GM18517 (cell line): ENCODE measurements at regions not wholly inside any gene's neighbourhood (a gene's known extent, or its start where the extent isn't known, plus 50 kb on each side); places are given as distances from the start of the nearest gene placed in this dataset.

Source experiments
- ATAC-seq: cut with Tn5 transposase; IDR thresholded peaks from one replicate; pipeline ENCODE4 v1.9.1; 2021; ENCODE audit warnings: mild to moderate bottlenecking, moderate library complexity; ENCODE audit not compliant: unreplicated experiment

DNA sequence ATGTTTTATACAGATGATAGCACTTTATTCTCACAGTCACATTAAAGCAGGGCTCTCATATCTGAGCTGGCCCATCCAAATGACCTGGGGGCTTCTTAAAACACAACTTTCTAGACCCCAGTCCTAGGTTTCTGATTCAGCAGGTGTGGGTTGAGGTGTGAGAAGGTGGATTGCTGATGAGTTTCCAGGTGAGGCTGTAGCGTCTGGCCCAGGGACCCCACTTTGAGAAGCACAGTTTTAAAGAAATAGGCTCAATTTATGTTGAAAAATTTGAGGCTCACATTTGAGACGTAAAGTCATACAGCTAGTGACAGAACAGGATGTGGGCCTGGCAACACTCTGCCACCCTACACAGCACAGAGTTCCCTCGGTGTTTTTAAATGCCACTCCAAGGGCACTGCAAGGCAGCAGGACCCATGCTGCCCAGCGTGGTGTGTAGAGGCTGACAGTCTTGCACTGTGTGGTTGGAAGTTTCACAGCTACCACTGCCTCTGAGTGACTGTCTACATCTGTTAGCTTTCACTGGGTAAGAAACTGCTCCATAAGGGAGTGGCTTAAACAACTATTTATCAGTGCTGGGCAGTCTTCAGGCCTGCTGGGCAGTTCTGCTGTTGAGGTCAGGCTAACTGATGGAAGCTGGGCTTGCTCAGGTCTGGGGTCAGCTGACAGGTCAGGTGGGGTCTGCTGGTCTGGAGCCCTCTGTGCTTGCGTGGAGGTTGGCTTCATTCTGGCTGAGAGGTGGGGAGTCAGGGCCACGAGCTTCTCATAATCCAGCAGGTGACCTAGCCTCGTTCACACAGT lies 319.7 kb downstream of the CXCL12 start:
- no peak for ATAC-seq

DNA sequence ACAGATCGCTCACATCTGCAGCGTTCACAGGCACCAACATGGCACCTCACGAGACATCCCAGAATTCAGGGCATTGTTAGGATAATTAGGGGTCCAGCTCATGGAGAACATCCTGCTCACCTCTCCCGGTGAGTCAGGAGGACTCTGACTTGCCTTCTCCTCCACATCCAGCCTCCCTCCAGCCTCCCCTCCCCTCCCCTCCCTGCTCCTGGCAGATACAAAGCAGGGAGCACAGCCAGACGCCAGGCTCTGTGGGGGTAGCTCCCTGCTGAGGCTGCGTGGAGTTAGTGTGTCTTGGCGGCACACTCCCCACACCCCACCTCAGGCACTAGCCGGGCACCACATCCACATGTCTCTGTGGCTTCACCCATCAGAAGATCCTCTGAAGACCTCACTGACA lies 320.6 kb downstream of the CXCL12 start:
- ATAC-seq = no peak

DNA sequence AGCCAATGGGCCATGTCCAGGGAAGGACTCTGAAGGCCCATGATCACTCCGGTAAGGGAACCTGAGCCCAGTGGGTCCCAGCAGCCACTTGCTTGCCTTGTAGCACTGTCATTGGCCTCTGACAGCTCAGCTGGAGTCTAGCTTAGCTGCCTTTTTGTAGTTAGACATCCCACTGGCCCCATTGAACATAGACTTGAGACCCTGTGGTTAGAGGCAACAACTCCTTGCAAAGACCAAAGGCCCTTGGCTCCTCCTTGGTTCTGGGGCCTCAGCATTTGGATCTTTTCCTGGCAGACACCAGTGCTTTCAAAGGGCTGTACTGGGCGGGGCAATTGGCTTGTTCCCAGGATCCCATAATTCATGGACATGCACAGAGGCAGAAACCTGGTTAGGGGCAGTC lies 321.2 kb downstream of the CXCL12 start:
- ATAC-seq = no peak

DNA sequence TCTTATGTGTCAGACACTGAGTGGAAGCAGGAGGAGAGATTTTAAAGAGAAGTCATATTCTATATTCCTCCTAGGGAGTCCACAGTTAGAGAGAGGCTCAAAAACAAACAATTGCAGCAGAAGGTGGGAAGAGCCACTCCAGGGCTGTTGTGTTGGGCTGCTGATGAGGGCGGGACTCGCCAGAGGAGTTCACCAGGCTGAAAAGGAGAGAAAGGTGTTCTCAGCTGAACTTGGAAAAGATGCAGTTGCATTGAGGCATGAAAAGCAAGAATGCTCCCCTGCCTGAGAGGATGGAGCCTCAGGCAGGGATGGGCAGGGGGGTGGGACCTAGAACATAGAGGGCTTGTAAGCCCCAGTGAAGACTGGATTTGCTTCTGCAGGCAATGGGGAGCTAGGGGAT lies 324.2 kb downstream of the CXCL12 start:
- no peak for ATAC-seq

DNA sequence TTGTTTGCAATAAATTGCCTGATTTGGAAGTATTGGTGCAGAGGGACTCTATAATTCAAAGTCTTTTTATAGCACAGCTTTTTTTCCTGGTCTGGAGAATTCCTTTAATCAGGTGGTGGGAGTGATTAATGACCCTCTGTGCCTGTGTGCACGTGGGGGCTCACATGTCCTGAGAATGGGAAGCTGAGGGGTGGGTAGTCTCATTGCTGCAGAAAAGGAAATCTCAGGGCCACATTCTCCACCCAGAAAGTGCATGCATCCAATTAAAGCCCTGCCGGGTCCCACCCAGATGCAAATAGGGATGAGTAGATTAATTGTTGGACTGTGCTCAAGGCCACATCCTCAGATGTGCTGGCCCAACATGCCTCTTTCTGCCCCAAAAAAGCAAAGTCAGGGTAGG lies 324.7 kb downstream of the CXCL12 start:
- ATAC-seq = no peak

DNA sequence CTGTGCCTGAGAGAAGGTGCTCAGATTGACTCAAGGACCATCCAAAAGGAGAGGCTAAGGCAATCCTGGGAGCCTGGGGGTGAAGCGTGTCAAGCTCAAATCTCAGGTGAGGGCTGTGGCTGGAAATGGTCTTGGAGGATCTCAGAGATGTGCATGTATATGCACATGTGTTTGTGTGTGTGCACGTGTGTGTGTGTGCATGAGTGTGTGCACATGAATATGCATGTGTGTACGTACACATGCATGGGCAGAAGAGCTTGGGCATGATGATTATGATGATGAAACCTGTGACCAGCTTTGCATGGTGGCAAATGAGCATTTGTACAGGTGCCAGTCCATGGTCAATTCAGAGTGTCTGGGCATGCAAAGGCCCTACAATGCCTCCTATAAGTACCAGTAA lies 326.6 kb downstream of the CXCL12 start:
- no peak for ATAC-seq

DNA sequence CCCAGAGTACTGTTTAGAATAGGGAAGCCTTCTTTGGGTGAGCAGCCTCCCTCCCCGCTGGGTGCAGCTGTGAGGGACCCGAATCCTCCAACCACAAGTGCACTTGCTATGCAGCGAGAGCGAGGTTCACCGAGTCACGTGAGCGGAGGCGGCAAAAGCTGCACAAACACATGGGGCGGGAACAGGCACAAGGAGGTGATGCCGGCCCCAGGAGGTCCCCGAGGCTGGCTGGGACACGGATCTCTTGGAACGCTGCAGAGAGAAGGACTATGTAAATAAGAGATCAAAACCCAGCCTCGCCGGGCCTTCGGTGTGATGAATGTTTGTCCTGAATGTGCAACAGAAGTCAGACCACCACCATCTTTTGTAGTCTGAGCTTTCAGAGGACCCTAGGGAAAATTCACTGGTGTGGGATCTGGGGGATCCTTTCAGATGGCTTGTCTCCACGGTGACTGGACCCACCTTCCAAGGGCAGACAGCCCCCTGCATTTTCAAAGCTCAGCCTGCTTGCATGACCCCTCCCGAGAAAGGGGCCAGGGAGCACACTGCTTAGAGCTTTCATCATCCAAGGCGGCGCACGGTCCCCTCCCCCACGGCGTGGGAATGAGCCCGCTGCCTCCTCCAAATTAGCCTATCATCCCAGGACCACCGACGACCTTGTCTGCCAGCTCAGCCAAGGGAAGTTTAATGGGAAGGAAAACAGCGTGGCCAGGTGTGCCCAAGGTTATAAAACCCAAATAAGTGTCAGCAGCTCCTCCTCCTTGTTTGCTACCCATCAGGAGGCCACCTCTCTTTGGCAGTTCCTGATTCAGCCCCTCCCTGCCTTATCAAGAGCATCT lies 327.7 kb downstream of the CXCL12 start:
- no peak for ATAC-seq

DNA sequence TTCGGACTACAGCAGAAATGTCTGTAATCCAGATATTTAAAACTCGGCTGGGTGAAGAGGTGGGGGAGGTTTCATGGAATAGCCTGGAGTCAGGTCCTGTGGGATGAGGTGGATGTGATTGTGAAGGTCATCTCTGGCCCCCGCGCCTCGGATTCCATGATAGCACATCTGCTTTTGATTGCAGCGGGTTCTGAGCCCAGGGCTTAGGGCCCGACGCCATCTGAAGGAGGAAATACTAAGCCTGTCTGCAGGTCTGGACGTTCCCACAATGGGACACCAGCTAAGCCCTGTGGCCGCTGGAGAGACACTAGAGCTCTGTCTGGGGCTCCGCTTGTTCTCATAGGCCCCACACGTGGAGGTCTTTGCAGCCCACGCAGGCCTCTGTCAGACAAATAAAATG lies 328.7 kb downstream of the CXCL12 start:
- no peak for ATAC-seq

DNA sequence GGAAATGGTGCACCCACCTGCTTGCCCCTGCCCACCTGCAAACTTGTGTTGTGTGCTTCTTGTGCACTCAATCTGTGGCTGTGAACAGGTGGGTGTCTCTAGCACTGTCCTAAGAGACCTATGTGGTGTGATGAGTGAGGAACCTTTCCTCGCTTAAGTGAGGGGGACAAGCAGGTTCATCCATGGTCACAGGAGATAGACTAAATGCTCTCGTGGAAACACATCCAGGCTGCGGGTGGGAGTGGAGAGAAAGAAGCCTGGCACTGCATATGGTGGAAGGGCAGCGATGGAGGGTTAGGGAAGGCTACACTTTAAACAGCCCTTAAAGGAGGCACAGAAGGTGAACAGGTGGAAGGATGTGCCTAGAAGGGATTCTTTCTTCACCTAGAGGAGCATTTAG lies 330.9 kb downstream of the CXCL12 start:
- ATAC-seq = no peak

DNA sequence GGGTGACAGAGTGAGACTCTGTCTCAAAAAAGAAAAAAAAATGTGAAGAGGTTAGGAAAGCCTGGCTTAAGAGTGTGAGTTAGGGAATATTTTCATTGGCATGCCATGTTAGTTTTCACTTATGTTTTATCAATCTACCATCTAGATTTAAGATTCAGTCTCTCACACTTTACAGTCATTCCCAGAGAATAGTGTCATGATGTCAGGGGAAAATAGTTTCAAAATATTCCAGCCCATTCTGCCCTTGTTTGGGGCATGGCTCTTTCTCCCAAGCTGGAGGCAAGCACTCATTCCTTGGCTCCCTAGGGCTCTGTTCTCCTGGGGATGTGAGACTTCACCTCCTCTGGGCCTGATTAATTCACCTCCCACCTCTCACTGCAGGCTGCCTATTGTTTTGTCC lies 331.5 kb downstream of the CXCL12 start:
- no peak for ATAC-seq

DNA sequence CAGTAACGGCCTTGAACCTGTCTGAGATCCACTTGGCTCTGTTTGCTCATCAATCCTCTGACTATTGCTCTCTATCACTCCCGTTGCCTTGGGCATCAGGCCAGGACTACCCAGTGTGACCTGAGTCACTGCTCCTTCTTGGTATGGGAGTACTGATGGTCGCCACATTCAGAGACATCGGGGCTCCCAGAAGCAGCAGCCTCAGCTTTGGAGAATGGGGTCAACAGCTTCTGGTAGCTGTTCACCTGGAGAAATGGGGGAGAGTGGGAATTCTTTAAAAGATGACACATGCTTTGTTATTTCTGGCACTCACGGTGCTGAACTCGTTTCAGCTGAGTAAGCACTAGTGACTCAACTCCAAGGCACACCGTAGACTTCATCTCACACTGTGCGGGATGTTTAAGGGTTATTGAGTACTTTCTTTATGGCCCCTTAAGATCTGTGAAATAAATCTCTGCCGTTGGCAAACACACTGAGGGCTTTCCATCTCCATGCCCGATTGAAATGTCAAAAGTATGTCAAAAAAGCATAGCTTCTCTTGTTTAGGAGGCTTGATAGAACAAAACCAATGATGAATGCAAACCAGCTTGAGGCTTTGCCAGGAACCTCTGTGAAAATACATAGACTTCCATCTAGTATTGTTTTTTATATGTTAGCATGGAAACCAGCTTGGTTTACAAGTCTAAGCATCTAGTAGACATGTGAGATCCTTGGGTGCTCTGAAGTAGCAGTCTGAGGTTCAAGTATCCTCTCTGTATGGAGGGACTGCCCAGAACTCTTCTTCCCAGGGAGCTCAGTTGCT lies 333.1 kb downstream of the CXCL12 start:
- no peak for ATAC-seq

DNA sequence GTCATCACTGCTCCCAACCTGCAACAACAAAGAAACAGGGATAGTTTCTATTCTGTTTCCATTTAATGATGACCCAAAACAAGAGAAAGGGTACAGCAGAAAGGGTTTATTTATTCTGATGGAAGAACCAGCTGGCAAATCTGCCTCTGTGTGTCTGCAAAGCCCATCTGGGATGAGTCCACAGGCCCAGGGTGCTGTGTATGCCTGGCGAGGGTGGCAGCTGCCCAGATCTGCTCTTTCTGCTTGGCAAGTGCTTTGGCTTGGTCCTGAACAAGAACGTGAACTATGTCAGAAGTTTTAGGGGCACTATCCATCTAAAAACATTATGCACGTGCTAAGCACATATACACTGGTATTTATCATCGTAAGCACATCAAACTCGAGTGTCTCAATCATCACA lies 333.8 kb downstream of the CXCL12 start:
- no peak for ATAC-seq

DNA sequence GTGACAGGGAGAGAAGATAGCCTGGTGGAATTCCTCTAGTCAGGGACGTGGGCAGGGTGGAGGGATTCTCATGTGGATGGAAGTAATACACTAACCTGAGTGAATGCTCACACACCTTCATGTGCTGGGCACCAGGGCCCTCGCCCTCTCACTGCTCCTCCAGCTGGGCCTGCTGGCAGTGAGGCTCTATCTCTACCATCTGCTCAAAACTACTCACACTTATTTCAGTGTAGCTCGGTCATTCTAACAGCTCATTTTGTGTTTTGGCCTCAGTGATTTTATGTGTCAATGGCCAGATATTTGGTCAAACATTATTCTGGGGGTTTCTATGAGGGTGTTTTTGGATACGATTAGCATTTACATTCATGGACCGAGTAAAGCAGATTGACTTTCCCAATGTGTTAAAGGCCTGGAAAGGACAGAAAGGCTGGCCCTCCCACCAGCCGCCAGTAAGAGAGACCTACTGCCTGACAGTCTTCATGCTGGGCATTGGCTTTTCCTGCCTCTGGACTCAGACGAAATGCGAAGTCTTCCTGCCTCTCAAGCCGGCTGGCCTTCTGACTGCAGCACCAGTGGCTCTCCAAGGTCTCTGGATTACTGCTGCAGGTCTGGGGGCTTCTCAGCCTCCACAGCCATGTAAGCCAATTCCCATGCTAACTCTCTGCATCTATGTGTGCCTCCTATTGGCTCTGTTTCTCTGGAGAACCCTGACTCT lies 335.4 kb downstream of the CXCL12 start:
- no peak for ATAC-seq

DNA sequence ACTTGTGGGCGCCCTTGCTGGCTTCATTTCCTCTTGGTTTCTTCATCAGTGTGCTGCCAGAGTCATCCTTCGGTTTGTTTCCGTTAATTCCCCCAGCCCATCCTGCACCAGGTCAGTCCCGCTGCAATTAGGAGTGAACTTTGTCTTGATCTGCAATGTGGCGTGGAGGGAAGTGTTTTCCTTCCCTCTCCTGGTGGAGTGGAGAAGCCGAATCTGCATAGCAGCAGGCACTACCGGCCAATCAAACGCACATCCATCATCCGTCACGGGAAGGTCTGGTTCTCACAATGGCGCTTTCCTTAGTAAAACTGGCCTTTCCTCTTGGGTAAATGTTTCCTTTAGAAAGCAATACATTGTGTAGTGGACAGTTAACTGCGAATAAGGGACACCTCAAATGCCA lies 337.5 kb downstream of the CXCL12 start:
- ATAC-seq = no peak

DNA sequence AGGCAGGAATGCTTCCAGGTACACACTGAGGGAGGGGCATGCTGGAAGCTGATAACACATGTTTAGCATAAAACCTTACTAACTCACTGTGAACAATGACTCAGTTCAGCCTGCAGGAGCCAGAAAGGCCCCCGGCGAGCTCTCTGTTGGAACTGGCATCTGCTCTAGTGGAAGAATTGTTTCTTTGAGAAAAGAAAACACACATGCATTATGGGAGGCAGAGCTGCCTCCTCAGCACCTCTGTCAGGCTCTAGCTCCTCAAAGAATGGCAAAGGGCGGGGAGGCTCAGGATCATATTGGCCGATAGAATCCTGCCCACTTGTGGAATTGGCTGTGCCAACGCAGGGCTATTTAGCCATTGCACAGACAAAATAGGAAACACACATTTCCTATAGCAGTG lies 338.3 kb downstream of the CXCL12 start:
- no peak for ATAC-seq

DNA sequence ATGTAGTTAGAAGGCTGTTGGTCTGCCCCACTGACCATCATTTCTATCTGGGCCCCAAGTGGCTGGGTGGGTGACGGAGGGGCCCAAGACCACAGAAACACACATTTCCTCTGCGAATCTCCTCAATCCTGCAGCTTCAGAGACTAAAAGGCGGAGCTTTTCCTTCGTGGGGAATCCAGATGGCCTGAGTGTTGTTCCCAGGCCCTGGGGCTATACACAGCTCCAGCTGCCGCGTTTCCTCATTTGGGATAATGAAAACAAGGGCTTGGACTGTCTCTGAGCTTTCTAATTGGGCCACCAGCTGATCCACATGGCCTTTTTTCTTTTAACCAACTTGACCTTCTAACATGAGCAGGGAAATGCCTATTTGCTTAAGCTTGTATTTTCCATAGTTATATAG lies 339.9 kb downstream of the CXCL12 start:
- ATAC-seq = no peak

DNA sequence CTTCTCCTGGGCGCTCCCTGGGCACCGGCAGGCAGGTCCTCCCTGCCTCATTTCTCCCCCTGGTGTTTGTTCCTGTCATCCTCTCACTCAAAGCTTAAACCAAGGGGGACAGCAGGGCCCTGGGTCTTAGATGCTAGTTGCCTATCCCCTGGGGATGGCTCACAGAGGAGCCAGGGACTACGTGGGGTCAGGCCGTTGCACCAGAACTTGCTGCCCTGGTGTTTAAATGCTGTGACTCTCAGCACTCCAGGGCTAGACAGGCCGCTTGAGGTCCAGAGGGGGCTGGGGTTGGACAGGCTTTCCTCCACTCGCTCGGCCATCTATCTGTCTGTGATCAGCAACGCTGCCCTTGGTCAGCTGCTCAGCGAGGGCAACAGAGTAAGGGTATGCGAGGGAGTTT lies 340.3 kb downstream of the CXCL12 start:
- ATAC-seq = no peak

DNA sequence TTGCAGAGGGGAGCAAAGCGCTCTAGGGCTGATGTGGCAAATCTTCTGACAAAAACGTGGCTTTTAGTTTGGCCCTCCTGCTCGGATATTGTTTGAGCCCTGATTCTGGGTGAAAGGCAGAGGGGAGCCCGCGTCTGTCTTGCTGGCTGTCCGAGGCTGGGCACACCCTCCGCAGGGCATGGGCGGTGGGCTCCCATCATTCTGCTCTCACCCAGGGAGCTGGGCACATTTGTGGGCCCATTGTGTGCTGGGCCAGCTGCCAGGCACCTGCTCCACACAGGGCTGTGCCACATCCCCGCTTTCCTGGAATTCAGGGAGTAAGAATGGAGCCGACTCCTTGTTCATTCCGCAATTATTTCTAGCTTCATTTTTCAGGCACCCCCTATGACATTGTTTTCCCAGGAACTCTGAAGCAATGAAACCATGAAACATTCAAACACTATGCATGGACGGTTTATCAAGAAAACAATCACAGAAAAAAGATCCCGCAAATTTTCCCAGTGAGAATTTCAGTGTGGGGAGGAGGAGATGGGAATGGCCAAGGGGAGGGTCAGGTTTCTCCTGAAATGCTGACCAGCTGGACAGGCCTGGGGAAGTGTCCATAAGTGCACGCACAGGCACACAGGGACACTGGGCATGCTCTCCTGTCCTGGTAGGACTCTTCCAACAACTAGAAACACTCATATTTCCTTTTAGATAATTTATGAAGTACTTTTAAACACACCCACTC lies 341.1 kb downstream of the CXCL12 start:
- no peak for ATAC-seq

DNA sequence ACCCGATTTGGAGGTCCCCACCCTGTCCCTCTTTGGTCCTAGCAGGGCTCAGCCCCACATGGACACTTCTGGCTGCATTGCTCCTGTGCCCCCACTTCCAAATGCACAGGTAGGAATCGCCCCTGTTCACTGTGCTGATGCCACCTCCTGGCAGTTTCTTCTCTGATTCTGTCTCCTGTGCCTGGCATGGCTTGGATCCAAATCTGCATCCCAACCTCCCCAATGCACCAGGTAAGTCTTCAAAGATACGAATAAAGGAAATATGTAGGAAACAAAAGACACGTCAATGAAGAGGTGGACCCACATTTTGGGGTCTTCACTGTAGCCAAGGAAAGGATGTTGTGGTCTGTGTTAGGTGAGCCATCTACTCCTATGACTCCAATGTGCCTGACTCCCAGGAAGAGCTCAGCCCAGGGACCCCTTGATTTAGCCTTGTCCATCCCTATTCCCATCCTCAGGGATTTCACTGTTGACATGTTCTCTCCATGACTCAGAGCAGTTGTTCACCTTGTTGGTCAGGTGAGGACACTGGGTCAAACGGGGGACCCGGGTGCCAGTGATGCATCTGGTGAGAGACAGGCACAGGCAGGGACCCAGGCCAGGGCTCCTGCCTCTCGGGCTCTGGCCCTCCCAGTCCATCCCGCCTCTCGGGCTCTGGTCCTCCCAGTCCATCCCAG lies 341.8 kb downstream of the CXCL12 start:
- ATAC-seq = no peak
